OCI-LY3 (cell line): ENCODE measurements at regions not wholly inside any gene's neighbourhood (a gene's known extent, or its start where the extent isn't known, plus 50 kb on each side); places are given as distances from the start of the nearest gene placed in this dataset.

Experiments used
- H2AFZ ChIP-seq: fragments of 200-600, 300-600 bp; shearing (Covaris generic); 2 replicates; pipeline ENCODE4 v1.6.0; 2014; ENCODE audit warnings: antibody characterized with exemption, low read depth, low read length
- H3K27ac ChIP-seq: fragments of 200-600, 300-600 bp; sonication (generic); 2 replicates; pipeline ENCODE4 v1.5.1; 2014; ENCODE audit warnings: mild to moderate bottlenecking, low read length, moderate library complexity, mixed read lengths
- H3K27me3 ChIP-seq: fragments of 200-600, 300-600 bp; sonication (generic); 2 replicates; pipeline ENCODE4 v1.6.1; 2014; ENCODE audit warnings: low read depth, low read length, mixed read lengths
- H3K36me3 ChIP-seq: fragments of 200-600, 300-600 bp; sonication (generic); replicated peaks from 2 replicates; pipeline ENCODE3; 2014; ENCODE audit warnings: low read depth, low read length, mixed read lengths
- H3K4me1 ChIP-seq: fragments of 300-600, 200-600 bp; sonication (generic); 2 replicates; pipeline ENCODE4 v1.6.1; 2014; ENCODE audit warnings: low read length, mixed read lengths
- H3K4me2 ChIP-seq: fragments of 200-600, 300-600 bp; sonication (generic); 2 replicates; pipeline ENCODE4 v1.6.1; 2014; ENCODE audit warnings: low read length, mixed read lengths
- H3K4me3 ChIP-seq: fragments of 300-600, 200-600 bp; sonication (generic); 2 replicates; pipeline ENCODE4 v1.5.1; 2014; ENCODE audit warnings: antibody characterized with exemption, mild to moderate bottlenecking, low read length, moderate library complexity
- H3K79me2 ChIP-seq: fragments of 300-600, 200-600 bp; shearing (Covaris generic); 2 replicates; pipeline ENCODE4 v1.6.1; 2014; ENCODE audit warnings: mild to moderate bottlenecking, low read length, mixed read lengths
- H3K9ac ChIP-seq: fragments of 300-600, 200-600 bp; shearing (Covaris generic); 2 replicates; pipeline ENCODE4 v1.6.0; 2014; ENCODE audit warnings: mild to moderate bottlenecking, low read length, moderate library complexity
- H3K9me3 ChIP-seq: fragments of 200-600, 300-600 bp; shearing (Covaris generic); 2 replicates; pipeline ENCODE4 v1.6.1; 2014; ENCODE audit warnings: low read length, mixed read lengths; ENCODE audit not compliant: insufficient read depth
- H4K20me1 ChIP-seq: fragments of 200-600, 300-600 bp; sonication (generic); 2 replicates; pipeline ENCODE4 v1.6.1; 2016; ENCODE audit warnings: low read length, mixed read lengths; ENCODE audit not compliant: insufficient read depth
- CTCF ChIP-seq: fragments of 200-600, 300-600 bp; sonication (generic); IDR thresholded peaks from 2 replicates; pipeline ENCODE4 v1.5.1; 2014; ENCODE audit warnings: antibody characterized with exemption, low read length, low read depth
- EZH2phosphoT487 ChIP-seq: fragments of 200-600 bp; shearing (Covaris generic); IDR thresholded peaks from 2 replicates; pipeline ENCODE4 v1.6.1; 2018; ENCODE audit warnings: antibody characterized with exemption, mixed run types, low read depth

GRCh38 chr6:139847457-139847813, 473.0 kb upstream of the CITED2 start:
- no peak for TF ChIP-seq EZH2phosphoT487
- no peak for TF ChIP-seq CTCF
- peaks cover 21% of the 10 kb centered on the region for H3K4me1 ChIP-seq
- peak overlapping the region; percentile 60 for H3K4me3 ChIP-seq
- no peaks in the 10 kb centered on the region for H3K27me3 ChIP-seq
- no peaks in the 10 kb centered on the region for H3K9me3 ChIP-seq
- no peaks in the 10 kb centered on the region for H3K79me2 ChIP-seq
- no peaks in the 10 kb centered on the region for H3K36me3 ChIP-seq
- no peak overlapping the region for H3K9ac ChIP-seq
- no peaks in the 10 kb centered on the region for H4K20me1 ChIP-seq
- H3K27ac ChIP-seq, result 0 out of 2 replicates have a peak overlapping the region, but pooled peaks have one; percentile 29
- peak overlapping the region; percentile 86 for H3K4me2 ChIP-seq
- no peak overlapping the region for H2AFZ ChIP-seq

GRCh38 chr6:139846538-139847456, 472.3 kb upstream of the CITED2 start:
- Histone ChIP-seq H3K36me3 (no peaks in the 10 kb centered on the region), H3K4me3 (peak overlapping the region; percentile 60)
- no peak for TF ChIP-seq CTCF
- TF ChIP-seq EZH2phosphoT487, result no peak

GRCh38 chr6:139844907-139845306, 470.5 kb upstream of the CITED2 start:
- no peak overlapping the region for H3K4me2 ChIP-seq
- no peaks in the 10 kb centered on the region for H3K36me3 ChIP-seq
- no peak overlapping the region for H2AFZ ChIP-seq
- H3K9ac ChIP-seq, result no peak overlapping the region
- H3K4me1 ChIP-seq, result peaks cover 38% of the 10 kb centered on the region
- H3K79me2 ChIP-seq, result no peaks in the 10 kb centered on the region
- H3K4me3 ChIP-seq, result no peak overlapping the region
- no peak for TF ChIP-seq CTCF
- TF ChIP-seq EZH2phosphoT487, result no peak
- H4K20me1 ChIP-seq, result no peaks in the 10 kb centered on the region
- H3K9me3 ChIP-seq, result no peaks in the 10 kb centered on the region
- no peak overlapping the region for H3K27ac ChIP-seq
- no peaks in the 10 kb centered on the region for H3K27me3 ChIP-seq

More at GRCh38 chr6:139846538-139847456, 472.3 kb upstream of the CITED2 start:
- no peak overlapping the region for H3K9ac ChIP-seq
- peak overlapping the region; percentile 86 for H3K4me2 ChIP-seq
- no peak overlapping the region; the same call in 1 of the 2 replicates for H2AFZ ChIP-seq
- H3K79me2 ChIP-seq, result no peaks in the 10 kb centered on the region
- no peaks in the 10 kb centered on the region for H3K27me3 ChIP-seq
- peak overlapping the region; percentile 29 for H3K27ac ChIP-seq
- H3K4me1 ChIP-seq, result peaks cover 27% of the 10 kb centered on the region
- no peaks in the 10 kb centered on the region for H3K9me3 ChIP-seq
- no peaks in the 10 kb centered on the region for H4K20me1 ChIP-seq

GRCh38 chr6:139841794-139842215, 467.4 kb upstream of the CITED2 start:
- H3K9me3 ChIP-seq, result no peaks in the 10 kb centered on the region
- peak overlapping the region; percentile 76 for H3K27ac ChIP-seq
- no peaks in the 10 kb centered on the region for H4K20me1 ChIP-seq
- peaks cover 35% of the 10 kb centered on the region for H3K4me1 ChIP-seq
- no peak for TF ChIP-seq EZH2phosphoT487
- no peak for TF ChIP-seq CTCF
- H3K9ac ChIP-seq, result no peak overlapping the region
- H3K4me2 ChIP-seq, result peak overlapping the region; percentile 61
- peak overlapping the region; percentile 42 for H3K4me3 ChIP-seq
- peak overlapping the region; percentile 61; the same call in 1 of the 2 replicates for H2AFZ ChIP-seq
- H3K79me2 ChIP-seq, result no peaks in the 10 kb centered on the region
- H3K27me3 ChIP-seq, result no peaks in the 10 kb centered on the region
- no peaks in the 10 kb centered on the region for H3K36me3 ChIP-seq
